GM12878 (cell line): ENCODE measurements at regions not wholly inside any gene's neighbourhood (a gene's known extent, or its start where the extent isn't known, plus 50 kb on each side); places are given as distances from the start of the nearest gene placed in this dataset.

ENCODE experiments used
- ATAC-seq: fragments of 200-7000 bp; cut with Tn5 transposase; 3 replicates; pipeline ENCODE4 v1.9.1; 2020; ENCODE audit warnings: mild to moderate bottlenecking, moderate library complexity
- BruUV-seq: library from RNA; stranded (reverse); fragments of 400-500 nt; replicated peaks from 2 replicates; lab custom pipeline; 2021; lab: Mats Ljungman, UMichigan
- CTCF ChIA-PET: fragments of 300-600 bp; sonication (Branson Sonifier 250); formaldehyde crosslinking; extraction: SDS; loops from one replicate; lab custom pipeline; 2021; ENCODE audit warnings: inconsistent platforms; lab: Yijun Ruan, JAX
- POLR2A ChIA-PET: fragments of 350-600 bp; formaldehyde crosslinking; extraction: SDS; loops from one replicate; lab custom pipeline; 2021; ENCODE audit warnings: inconsistent platforms; lab: Charles Lee
- RAD21 ChIA-PET: fragments of 300-600 bp; sonication (Branson Sonifier 250); formaldehyde crosslinking; loops from one replicate; lab custom pipeline; 2023; ENCODE audit warnings: antibody characterized with exemption; ENCODE audit not compliant: unreplicated experiment; lab: Charles Lee
- SMC1A ChIA-PET: fragments of 300-600 bp; sonication (Branson Sonifier 250); formaldehyde crosslinking; loops from one replicate; lab custom pipeline; 2023; ENCODE audit not compliant: unreplicated experiment, uncharacterized antibody; lab: Charles Lee
- DNase-seq: peaks from one replicate; pipeline ENCODE4 v3.0.0-alpha.2; 2011; ENCODE audit warnings: low read depth, low spot score
- FAIRE-seq: peaks from 3 replicates; lab custom pipeline; 2011; peaks lifted over from hg19 to GRCh38; lab: Jason Lieb, UNC
- H2AFZ ChIP-seq: 2 replicates; pipeline ENCODE4 v1.6.0; 2011; ENCODE audit warnings: low read depth, low read length, control low read depth; ENCODE audit not compliant: control insufficient read depth
- H3K27ac ChIP-seq: 2 replicates; pipeline ENCODE4 v1.5.1; 2011; ENCODE audit warnings: control low read depth; ENCODE audit not compliant: control insufficient read depth, insufficient read depth
- H3K27me3 ChIP-seq, 2 experiments: replicated peaks in 1 of 2; 2 replicates each; pipeline versions ENCODE4 v1.6.0 to v1.6.1; 2011; ENCODE audit warnings: low read length in 1 of 2; ENCODE audit not compliant: control insufficient read depth in 2 of 2, insufficient read depth in 2 of 2
- H3K36me3 ChIP-seq, 2 experiments: 2 replicates each; pipeline ENCODE4 v1.5.1; 2011; ENCODE audit warnings: low read length in 1 of 2; ENCODE audit not compliant: control insufficient read depth in 2 of 2, insufficient read depth in 2 of 2
- H3K4me1 ChIP-seq: 2 replicates; pipeline ENCODE4 v1.6.1; 2011; ENCODE audit warnings: mild to moderate bottlenecking, low read length, moderate library complexity, mixed read lengths; ENCODE audit not compliant: control insufficient read depth, insufficient read depth
- H3K4me2 ChIP-seq: 2 replicates; pipeline ENCODE4 v1.6.0; 2011; ENCODE audit warnings: control low read depth; ENCODE audit not compliant: control insufficient read depth, insufficient read depth
- H3K4me3 ChIP-seq: fragments of 200-600 bp; sonication (generic); 2 replicates; pipeline ENCODE4 v1.5.1; 2016
- H3K79me2 ChIP-seq: 2 replicates; pipeline ENCODE4 v1.6.0; 2011; ENCODE audit warnings: low read length; ENCODE audit not compliant: control insufficient read depth, insufficient read depth
- H3K9ac ChIP-seq: 2 replicates; pipeline ENCODE4 v1.8.0; 2011; ENCODE audit warnings: low read length, control low read depth, mixed read lengths; ENCODE audit not compliant: control insufficient read depth, insufficient read depth
- H3K9me3 ChIP-seq: replicated peaks from 3 replicates; pipeline ENCODE4 v1.5.1; 2011; ENCODE audit warnings: mild to moderate bottlenecking, low read length; ENCODE audit not compliant: control insufficient read depth, insufficient read depth
- H4K20me1 ChIP-seq: 2 replicates; pipeline ENCODE4 v1.6.0; 2011; ENCODE audit not compliant: control insufficient read depth, insufficient read depth
- CTCF ChIP-seq, 3 experiments: IDR thresholded peaks in 2 of 3; conservative IDR thresholded peaks in 1 of 3; 2 replicates each; pipeline ENCODE4 v1.5.1; 2011; ENCODE audit warnings: low read depth in 3 of 3, low read length in 3 of 3, mild to moderate bottlenecking in 3 of 3, control low read depth in 2 of 3, moderate library complexity in 2 of 3, inconsistent platforms in 1 of 3, mixed read lengths in 1 of 3; ENCODE audit not compliant: control insufficient read depth in 2 of 3, insufficient read depth in 1 of 3; ENCODE audit errors: extremely low read depth in 1 of 3
- HDGF ChIP-seq: fragments of 450-650 bp; IDR thresholded peaks from 2 replicates; pipeline ENCODE4 v1.6.1; 2016; ENCODE audit warnings: antibody characterized with exemption
- TARDBP ChIP-seq: IDR thresholded peaks from 2 replicates; pipeline ENCODE4 v1.6.1; 2016; ENCODE audit warnings: borderline replicate concordance
- ZBTB33 ChIP-seq: fragments of 450-650 bp; IDR thresholded peaks from 2 replicates; pipeline ENCODE4 v1.6.1; 2017; ENCODE audit warnings: mild to moderate bottlenecking
- WGBS: methylation state at CpG from one replicate; pipeline ENCODE4 v1.1.6; 2016; ENCODE audit warnings: low lambda C conversion rate; ENCODE audit not compliant: insufficient replicate concordance, insufficient coverage; ENCODE audit errors: missing lambda C conversion rate; 5-methylcytosine and 5-hydroxymethylcytosine counted together
- in situ Hi-C: fragments of 300-500 bp; cut with MboI; formaldehyde crosslinking; loops from 9 replicates; pipeline ENCODE4 v1.14.3; 2018; ENCODE audit warnings: mixed read lengths
- intact Hi-C: fragments of 100-400 bp; cut with micrococcal nuclease; formaldehyde crosslinking; loops from one replicate; pipeline ENCODE4 v1.14.2; 2022; ENCODE audit not compliant: unreplicated experiment
- TF ChIP-seq, protein P1 (sequence below): IDR thresholded peaks from 2 replicates; pipeline ENCODE4 v1.6.1; 2012; ENCODE audit warnings: low read length, inconsistent platforms

GRCh38 chr3:78421247-78421966 is 1346.4 kb downstream of the ROBO1 start:
- Histone ChIP-seq H3K9ac (no peak overlapping the region), H3K36me3 (no peaks in the 10 kb centered on the region), H3K27ac (no peak overlapping the region), H3K4me1 (no peaks in the 10 kb centered on the region), H3K27me3 (no peaks in the 10 kb centered on the region), H2AFZ (no peak overlapping the region), H4K20me1 (no peaks in the 10 kb centered on the region), H3K4me3 (no peak overlapping the region), H3K9me3 (no peaks in the 10 kb centered on the region), H3K4me2 (no peak overlapping the region), H3K79me2 (no peaks in the 10 kb centered on the region)
- DNase-seq = no peak
- ChIA-PET CTCF (interaction anchor here (0.8 to 1.1 kb wide), 2 partner anchors 15 to 228 kb away, joined by 3 read pairs; no protein-coding TSS in a partner anchor), SMC1A (interaction anchor here (1.1 kb wide), 1 partner anchor 611 kb away, joined by 3 read pairs; no protein-coding TSS in a partner anchor), RAD21 (no interaction called here), POLR2A (no interaction called here)
- intact Hi-C loops = no loop called here
- no peak for FAIRE-seq
- in situ Hi-C loops = no loop called here
- ATAC-seq = no peak
- BruUV-seq = no TSS peak
- 7% methylated on average over 7 of the region's 7 CpGs for whole genome bisulfite sequencing
- no peak for TF ChIP-seq ZBTB33
- TF ChIP-seq, protein P1, sequence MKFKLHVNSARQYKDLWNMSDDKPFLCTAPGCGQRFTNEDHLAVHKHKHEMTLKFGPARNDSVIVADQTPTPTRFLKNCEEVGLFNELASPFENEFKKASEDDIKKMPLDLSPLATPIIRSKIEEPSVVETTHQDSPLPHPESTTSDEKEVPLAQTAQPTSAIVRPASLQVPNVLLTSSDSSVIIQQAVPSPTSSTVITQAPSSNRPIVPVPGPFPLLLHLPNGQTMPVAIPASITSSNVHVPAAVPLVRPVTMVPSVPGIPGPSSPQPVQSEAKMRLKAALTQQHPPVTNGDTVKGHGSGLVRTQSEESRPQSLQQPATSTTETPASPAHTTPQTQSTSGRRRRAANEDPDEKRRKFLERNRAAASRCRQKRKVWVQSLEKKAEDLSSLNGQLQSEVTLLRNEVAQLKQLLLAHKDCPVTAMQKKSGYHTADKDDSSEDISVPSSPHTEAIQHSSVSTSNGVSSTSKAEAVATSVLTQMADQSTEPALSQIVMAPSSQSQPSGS = no peak
- TF ChIP-seq TARDBP = no peak
- TF ChIP-seq HDGF = no peak
- no peak for TF ChIP-seq CTCF (IDR thresholded peaks at IDR 0.05 in 2 of 3, conservative IDR thresholded peaks at IDR 0.05 in 1 of 3; ENCODE audit: control insufficient read depth in 2 of 3, extremely low read depth in 1 of 3, insufficient read depth in 1 of 3, low read depth in 3 of 3, low read length in 3 of 3)
